ENCODE measurements at regions not wholly inside any gene's neighbourhood (a gene's known extent, or its start where the extent isn't known, plus 50 kb on each side); places are given as distances from the start of the nearest gene placed in this dataset.

- H3K27me3 Mint-ChIP-seq (ENCODE audit: low read depth, unreplicated experiment): no peaks in the 10 kb centered on the region
- Histone ChIP-seq H2AFZ (ENCODE audit: low read depth, low read length) (no peak overlapping the region), H3K4me2 (ENCODE audit: low read length) (no peak overlapping the region), H3K79me2 (ENCODE audit: insufficient read depth, low read length) (no peaks in the 10 kb centered on the region), H3K4me1 (ENCODE audit: insufficient read depth, low read length) (no peaks in the 10 kb centered on the region), H4K20me1 (ENCODE audit: insufficient read depth, low read length) (no peaks in the 10 kb centered on the region), H3K4me3 (ENCODE audit: insufficient read depth, low read depth, low read length) (no peak overlapping the region), H3K9ac (ENCODE audit: low read length) (no peak overlapping the region), H3K9me3 (ENCODE audit: insufficient read depth, low read depth, low read length) (no peaks in the 10 kb centered on the region), H3K27me3 (ENCODE audit: insufficient read depth, low read length) (no peaks in the 10 kb centered on the region), H3K27ac (ENCODE audit: low read depth, low read length) (no peak overlapping the region), H3K36me3 (ENCODE audit: insufficient read depth, low read length) (no peaks in the 10 kb centered on the region)
- DNase-seq (ENCODE audit: low read depth) (no peak), FAIRE-seq (no peak)
- H3K4me3 Mint-ChIP-seq (ENCODE audit: unreplicated experiment): no peak overlapping the region
- H3K4me1 Mint-ChIP-seq (ENCODE audit: low read depth, unreplicated experiment): no peaks in the 10 kb centered on the region
- H3K27ac Mint-ChIP-seq (ENCODE audit: unreplicated experiment): no peak overlapping the region
- H3K36me3 Mint-ChIP-seq (ENCODE audit: low read depth, unreplicated experiment): no peaks in the 10 kb centered on the region
- no peaks in the 10 kb centered on the region for H3K9me3 Mint-ChIP-seq (ENCODE audit: unreplicated experiment)
- TF ChIP-seq EZH2 (IDR thresholded peaks at IDR 0.05; ENCODE audit: insufficient read depth, low read length) (no peak), CTCF (IDR thresholded peaks at IDR 0.05; ENCODE audit: insufficient read depth, low read depth, low read length) (no peak)
These were observed 172.0 kb downstream of the ATOH1 start for GRCh38 chr4:94000559-94000958.

GRCh38 chr4:94006932-94007331 is 178.4 kb downstream of the ATOH1 start:
- TF ChIP-seq CTCF (IDR thresholded peaks at IDR 0.05; ENCODE audit: insufficient read depth, low read depth, low read length) (no peak), EZH2 (IDR thresholded peaks at IDR 0.05; ENCODE audit: insufficient read depth, low read length) (no peak)

GRCh38 chr4:94011190-94011589 is 182.6 kb downstream of the ATOH1 start:
- no peaks in the 10 kb centered on the region for H3K27me3 ChIP-seq (ENCODE audit: insufficient read depth, low read length)
- H3K27ac ChIP-seq (ENCODE audit: low read depth, low read length): no peak overlapping the region
- DNase-seq (ENCODE audit: low read depth): no peak
- H3K4me2 ChIP-seq (ENCODE audit: low read length): no peak overlapping the region
- no peak for TF ChIP-seq EZH2 (IDR thresholded peaks at IDR 0.05; ENCODE audit: insufficient read depth, low read length)
- TF ChIP-seq CTCF (IDR thresholded peaks at IDR 0.05; ENCODE audit: insufficient read depth, low read depth, low read length): no peak
- no peaks in the 10 kb centered on the region for H3K9me3 ChIP-seq (ENCODE audit: insufficient read depth, low read depth, low read length)
- H3K9me3 Mint-ChIP-seq (ENCODE audit: unreplicated experiment): no peaks in the 10 kb centered on the region
- no peak overlapping the region for H3K4me3 Mint-ChIP-seq (ENCODE audit: unreplicated experiment)
- no peak overlapping the region for H3K9ac ChIP-seq (ENCODE audit: low read length)
- no peaks in the 10 kb centered on the region for H3K4me1 Mint-ChIP-seq (ENCODE audit: low read depth, unreplicated experiment)
- FAIRE-seq: no peak
- no peak overlapping the region for H3K27ac Mint-ChIP-seq (ENCODE audit: unreplicated experiment)
- no peaks in the 10 kb centered on the region for H3K4me1 ChIP-seq (ENCODE audit: insufficient read depth, low read length)
- H3K36me3 ChIP-seq (ENCODE audit: insufficient read depth, low read length): no peaks in the 10 kb centered on the region
- no peak overlapping the region for H2AFZ ChIP-seq (ENCODE audit: low read depth, low read length)
- no peaks in the 10 kb centered on the region for H4K20me1 ChIP-seq (ENCODE audit: insufficient read depth, low read length)
- no peak overlapping the region for H3K4me3 ChIP-seq (ENCODE audit: insufficient read depth, low read depth, low read length)
- no peaks in the 10 kb centered on the region for H3K36me3 Mint-ChIP-seq (ENCODE audit: low read depth, unreplicated experiment)
- H3K79me2 ChIP-seq (ENCODE audit: insufficient read depth, low read length): no peaks in the 10 kb centered on the region
- no peaks in the 10 kb centered on the region for H3K27me3 Mint-ChIP-seq (ENCODE audit: low read depth, unreplicated experiment)

More at GRCh38 chr4:94006932-94007331, 178.4 kb downstream of the ATOH1 start:
- Histone ChIP-seq H3K9ac (ENCODE audit: low read length) (no peak overlapping the region), H2AFZ (ENCODE audit: low read depth, low read length) (no peak overlapping the region), H4K20me1 (ENCODE audit: insufficient read depth, low read length) (no peaks in the 10 kb centered on the region), H3K36me3 (ENCODE audit: insufficient read depth, low read length) (no peaks in the 10 kb centered on the region), H3K27ac (ENCODE audit: low read depth, low read length) (no peak overlapping the region), H3K4me2 (ENCODE audit: low read length) (no peak overlapping the region), H3K79me2 (ENCODE audit: insufficient read depth, low read length) (no peaks in the 10 kb centered on the region), H3K27me3 (ENCODE audit: insufficient read depth, low read length) (no peaks in the 10 kb centered on the region), H3K9me3 (ENCODE audit: insufficient read depth, low read depth, low read length) (no peaks in the 10 kb centered on the region), H3K4me1 (ENCODE audit: insufficient read depth, low read length) (no peaks in the 10 kb centered on the region), H3K4me3 (ENCODE audit: insufficient read depth, low read depth, low read length) (no peak overlapping the region)
- Mint-ChIP-seq H3K36me3 (ENCODE audit: low read depth, unreplicated experiment) (no peaks in the 10 kb centered on the region), H3K27me3 (ENCODE audit: low read depth, unreplicated experiment) (no peaks in the 10 kb centered on the region), H3K9me3 (ENCODE audit: unreplicated experiment) (no peaks in the 10 kb centered on the region), H3K27ac (ENCODE audit: unreplicated experiment) (no peak overlapping the region), H3K4me1 (ENCODE audit: low read depth, unreplicated experiment) (no peaks in the 10 kb centered on the region), H3K4me3 (ENCODE audit: unreplicated experiment) (no peak overlapping the region)
- no peak for FAIRE-seq
- no peak for DNase-seq (ENCODE audit: low read depth)
